ES-I3 (cell line): ENCODE measurements at regions not wholly inside any gene's neighbourhood (a gene's known extent, or its start where the extent isn't known, plus 50 kb on each side); places are given as distances from the start of the nearest gene placed in this dataset.
"Not testable (repeated sequence)": the region's sequence is repeated elsewhere in the genome, so short reads cannot be mapped to it uniquely, and the experiment has no call there.

ENCODE experiments used
- H3K36me3 ChIP-seq: 2 replicates; pipeline ENCODE4 v1.6.1; 2013; ENCODE audit warnings: mild to moderate bottlenecking, low read length, control low read depth, moderate library complexity; ENCODE audit not compliant: insufficient read depth
- H3K4me1 ChIP-seq: 2 replicates; pipeline ENCODE4 v1.6.1; 2013; ENCODE audit warnings: mild to moderate bottlenecking, control low read depth, low read length; ENCODE audit not compliant: insufficient read depth
- H3K9ac ChIP-seq: 2 replicates; pipeline ENCODE4 v1.6.1; 2013; ENCODE audit warnings: low read depth, mild to moderate bottlenecking, low read length, moderate library complexity
- H3K9me3 ChIP-seq: 2 replicates; pipeline ENCODE4 v1.6.1; 2013; ENCODE audit warnings: mild to moderate bottlenecking, low read length, moderate library complexity; ENCODE audit not compliant: control insufficient read depth, insufficient read depth

DNA sequence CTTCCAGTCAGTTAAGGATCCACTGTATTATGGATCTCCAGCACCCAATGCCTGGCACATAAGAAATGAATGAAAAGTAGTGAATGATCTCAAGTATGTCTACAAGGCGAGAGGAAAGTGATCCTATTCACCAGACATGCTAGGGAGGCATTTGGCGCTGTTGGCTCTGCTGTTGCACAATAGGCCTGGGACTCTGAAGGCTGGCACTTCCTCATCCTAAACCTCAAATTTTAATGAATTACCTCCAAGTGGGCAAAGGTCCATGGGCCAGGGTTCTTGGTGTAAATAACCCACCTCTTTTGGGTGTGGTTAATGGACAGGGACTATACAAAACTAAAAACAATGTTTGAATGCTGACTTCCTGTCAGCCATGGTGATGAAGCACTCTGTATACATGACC, 173.4 kb upstream of the PZP start:
- no peaks in the 10 kb centered on the region for H3K9me3 ChIP-seq
- no peaks in the 10 kb centered on the region for H3K36me3 ChIP-seq
- no peak overlapping the region for H3K9ac ChIP-seq
- no peaks in the 10 kb centered on the region for H3K4me1 ChIP-seq

DNA sequence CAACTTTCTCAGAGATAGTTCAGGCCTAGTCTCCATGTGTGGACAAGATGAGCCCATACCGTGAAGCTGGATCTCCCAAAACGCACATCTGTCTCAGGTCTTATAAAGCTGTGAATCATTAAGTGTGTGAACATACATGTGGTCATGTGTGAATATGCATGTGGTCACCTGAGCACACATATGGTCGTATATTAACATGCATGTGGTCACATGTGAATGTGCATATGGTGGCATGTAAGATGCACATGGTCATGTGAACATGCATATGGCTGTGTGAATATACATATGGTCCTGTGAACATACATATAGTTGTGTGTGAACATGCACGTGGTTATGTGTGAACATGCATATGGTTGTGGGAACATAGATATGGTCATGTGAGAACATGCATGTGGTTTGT, 172.5 kb upstream of the PZP start:
- no peaks in the 10 kb centered on the region for H3K9me3 ChIP-seq
- no peaks in the 10 kb centered on the region for H3K4me1 ChIP-seq
- H3K36me3 ChIP-seq = no peaks in the 10 kb centered on the region
- no peak overlapping the region for H3K9ac ChIP-seq

DNA sequence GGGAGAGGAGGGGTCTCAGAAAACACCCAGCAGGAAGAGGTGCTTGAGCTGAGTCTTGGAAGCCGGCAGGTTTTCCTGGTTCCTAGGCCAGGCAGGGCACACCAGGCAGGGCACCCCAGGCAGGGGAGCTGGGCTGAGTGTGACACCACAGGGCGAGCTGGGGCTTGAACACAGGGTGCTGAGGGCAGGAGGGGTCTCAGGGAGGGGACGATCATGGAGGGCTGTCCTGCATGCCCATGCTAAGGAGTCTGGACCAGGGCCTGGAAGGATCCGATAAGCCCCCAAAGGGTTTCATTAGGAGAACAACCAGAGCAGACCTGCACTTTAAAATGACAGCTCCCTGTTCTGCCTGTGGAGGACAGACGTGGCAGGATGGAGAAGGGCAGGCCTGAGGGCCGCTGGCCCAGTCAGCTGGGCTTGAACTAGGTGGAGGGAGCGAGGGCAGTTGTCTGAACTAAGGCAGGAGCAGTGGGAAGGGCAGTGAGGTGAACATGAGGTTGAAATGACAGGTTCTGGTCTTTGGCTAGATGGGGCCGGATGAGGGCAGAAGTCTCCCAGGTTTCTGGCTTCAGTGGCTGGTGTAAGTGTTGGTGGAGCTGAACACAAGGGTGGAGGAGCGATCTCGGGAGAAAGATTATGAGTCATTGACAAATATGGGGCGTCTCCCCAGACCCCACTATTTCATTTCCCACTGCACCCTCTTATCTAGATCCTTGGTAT, 171.0 kb upstream of the PZP start:
- H3K4me1 ChIP-seq = no peaks in the 10 kb centered on the region
- no peaks in the 10 kb centered on the region for H3K36me3 ChIP-seq
- no peak overlapping the region for H3K9ac ChIP-seq
- no peaks in the 10 kb centered on the region for H3K9me3 ChIP-seq

DNA sequence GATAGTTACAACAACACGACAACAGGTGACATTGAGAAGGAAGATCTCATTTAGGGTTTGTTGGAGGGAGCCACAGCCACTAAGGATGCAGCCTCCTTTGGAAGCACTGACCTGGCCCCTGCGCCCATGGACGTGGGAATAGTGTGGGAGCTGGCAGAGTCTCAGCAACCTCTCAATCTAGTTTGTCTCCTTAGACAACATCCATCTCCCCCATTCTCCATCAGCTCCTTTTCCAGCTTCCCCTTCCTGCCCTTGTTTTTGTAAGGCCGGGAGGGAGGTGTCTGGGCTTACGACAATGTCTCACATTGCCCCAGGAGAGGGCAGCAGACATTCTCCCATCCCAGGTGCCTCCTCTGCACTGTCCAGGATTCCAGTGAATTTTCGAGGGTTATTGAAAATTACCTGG, 170.2 kb upstream of the PZP start:
- Histone ChIP-seq H3K9me3 (no peaks in the 10 kb centered on the region), H3K9ac (no peak overlapping the region), H3K4me1 (no peaks in the 10 kb centered on the region), H3K36me3 (no peaks in the 10 kb centered on the region)

DNA sequence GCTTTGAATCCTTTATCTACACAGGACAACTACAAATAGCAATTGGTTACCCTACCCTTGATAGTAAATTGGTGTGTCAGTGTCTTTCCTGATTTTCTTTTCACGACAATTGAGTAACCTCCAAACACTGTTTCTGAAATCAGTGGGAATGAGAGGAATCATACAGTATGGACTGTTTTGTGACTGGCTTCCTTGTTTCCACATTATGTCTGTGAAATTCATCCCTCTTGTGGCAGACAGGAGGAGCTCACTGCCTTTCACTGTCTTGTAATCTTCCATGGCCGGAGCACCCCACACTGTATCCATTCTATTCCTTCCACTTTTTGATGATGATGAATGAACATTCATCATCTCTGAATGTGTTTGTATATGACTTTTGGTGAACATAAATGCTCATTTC, 164.0 kb upstream of the PZP start:
- Histone ChIP-seq H3K36me3 (no peaks in the 10 kb centered on the region), H3K9me3 (no peaks in the 10 kb centered on the region), H3K4me1 (no peaks in the 10 kb centered on the region), H3K9ac (no peak overlapping the region)

DNA sequence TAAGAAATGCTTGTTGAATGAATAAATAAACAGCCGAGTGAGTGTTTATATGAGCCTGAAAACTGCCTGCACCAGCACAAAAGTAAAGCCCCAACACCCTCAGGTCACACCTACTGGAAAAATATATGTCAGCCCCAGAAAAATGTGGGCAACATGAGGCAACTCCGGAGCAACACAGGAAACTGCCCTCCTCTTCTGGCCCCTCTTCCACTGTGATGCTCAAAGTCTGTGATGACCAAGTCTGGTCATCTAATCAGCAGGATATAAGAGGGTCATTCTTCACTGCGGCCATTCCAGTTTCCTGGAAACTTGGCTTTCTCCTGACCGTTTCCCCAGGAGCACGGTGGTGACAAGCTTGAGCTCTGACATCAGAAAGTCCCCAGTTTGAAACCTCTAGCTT, 159.6 kb upstream of the PZP start:
- Histone ChIP-seq H3K36me3 (no peaks in the 10 kb centered on the region), H3K4me1 (peaks cover 19% of the 10 kb centered on the region), H3K9me3 (no peaks in the 10 kb centered on the region), H3K9ac (no peak overlapping the region)

DNA sequence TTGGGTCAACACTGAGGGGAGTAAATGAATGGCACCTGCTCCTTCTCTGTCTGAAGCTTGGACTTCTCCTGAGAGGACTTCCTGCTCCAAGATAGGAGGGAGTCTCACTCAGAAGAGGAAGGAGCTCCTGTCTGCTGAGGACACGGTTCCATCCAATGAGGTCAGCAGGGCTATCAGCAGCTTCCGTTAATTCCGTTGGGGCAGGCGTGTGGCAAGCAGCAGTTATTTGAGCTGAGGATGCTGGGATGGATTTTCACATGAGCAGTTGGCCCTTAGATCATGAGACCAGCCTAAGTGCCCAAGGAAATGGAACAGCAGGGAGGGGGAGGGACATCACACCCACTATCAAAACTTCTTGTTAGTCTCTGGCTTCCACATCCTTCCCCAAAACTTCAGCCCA, 159.0 kb upstream of the PZP start:
- Histone ChIP-seq H3K9ac (no peak overlapping the region), H3K36me3 (no peaks in the 10 kb centered on the region), H3K9me3 (no peaks in the 10 kb centered on the region), H3K4me1 (peaks cover 19% of the 10 kb centered on the region)

DNA sequence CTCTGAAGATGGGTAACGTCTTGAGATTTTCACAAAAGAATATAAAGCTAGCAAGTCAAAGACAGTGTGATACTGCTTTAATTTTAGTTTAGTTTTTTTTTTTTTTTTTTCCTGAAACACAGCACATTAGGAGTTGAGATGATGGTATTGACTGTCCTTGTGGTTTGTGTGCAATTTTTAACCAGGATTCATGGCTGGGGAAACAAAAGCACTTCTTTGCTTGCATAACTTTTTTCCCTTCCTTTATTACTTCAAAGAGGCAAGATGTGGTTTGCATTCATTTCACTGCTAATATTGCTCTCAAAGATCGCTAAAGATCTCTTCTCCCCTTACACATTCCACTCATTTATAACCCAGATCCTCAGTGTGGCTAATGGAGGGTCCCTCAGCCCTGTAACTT, 157.1 kb upstream of the PZP start:
- H3K36me3 ChIP-seq = no peaks in the 10 kb centered on the region
- H3K9me3 ChIP-seq = no peaks in the 10 kb centered on the region
- H3K9ac ChIP-seq = no peak overlapping the region
- H3K4me1 ChIP-seq = peaks cover 19% of the 10 kb centered on the region

DNA sequence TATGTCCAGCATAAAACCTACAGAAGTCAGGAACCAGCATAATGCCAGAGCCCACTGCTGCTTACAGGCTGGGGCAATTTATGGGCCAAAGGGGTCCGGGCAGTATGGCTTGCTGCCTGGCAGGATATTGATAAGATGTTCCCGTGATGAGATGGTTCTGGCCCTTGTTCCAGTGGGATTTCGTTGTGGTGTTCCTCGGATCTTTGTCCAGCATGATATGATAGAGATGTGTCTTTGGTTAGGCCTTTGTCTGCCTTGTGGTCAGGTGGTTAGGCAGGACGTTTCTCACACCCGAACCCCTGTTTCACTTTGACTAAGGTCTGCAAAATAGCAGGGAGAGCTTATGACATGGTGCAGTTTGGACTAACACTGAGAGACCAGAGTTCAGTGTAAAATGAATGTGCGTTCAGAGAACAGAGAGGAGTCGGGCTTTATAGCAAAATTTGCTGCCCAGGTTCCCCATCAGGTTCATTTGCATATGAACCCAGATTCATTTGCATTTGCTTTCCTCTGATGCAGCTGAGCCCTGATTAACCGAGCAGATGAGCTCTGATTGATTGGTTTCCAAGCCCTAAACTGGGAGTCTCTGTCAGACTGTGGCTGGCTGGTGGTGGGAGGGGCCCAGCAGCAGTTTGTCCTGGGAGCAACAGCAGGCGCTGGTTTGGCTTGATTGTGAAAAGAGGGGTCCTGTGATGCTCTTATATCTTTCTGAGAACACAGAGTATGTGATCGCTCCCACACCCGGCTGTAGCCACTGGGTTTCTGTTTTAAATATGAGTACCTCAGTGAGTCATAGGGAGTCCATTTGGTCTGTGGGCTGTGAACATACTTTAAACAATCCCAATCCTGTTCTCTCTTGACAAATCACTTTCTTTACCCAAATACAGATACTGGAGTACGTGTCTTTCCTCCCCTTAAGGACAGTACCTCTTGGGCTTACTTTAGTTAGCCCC, 156.3 kb upstream of the PZP start:
- Histone ChIP-seq H3K9me3 (no peaks in the 10 kb centered on the region), H3K9ac (peak overlapping the region; percentile 29), H3K4me1 (peaks cover 19% of the 10 kb centered on the region), H3K36me3 (no peaks in the 10 kb centered on the region)

DNA sequence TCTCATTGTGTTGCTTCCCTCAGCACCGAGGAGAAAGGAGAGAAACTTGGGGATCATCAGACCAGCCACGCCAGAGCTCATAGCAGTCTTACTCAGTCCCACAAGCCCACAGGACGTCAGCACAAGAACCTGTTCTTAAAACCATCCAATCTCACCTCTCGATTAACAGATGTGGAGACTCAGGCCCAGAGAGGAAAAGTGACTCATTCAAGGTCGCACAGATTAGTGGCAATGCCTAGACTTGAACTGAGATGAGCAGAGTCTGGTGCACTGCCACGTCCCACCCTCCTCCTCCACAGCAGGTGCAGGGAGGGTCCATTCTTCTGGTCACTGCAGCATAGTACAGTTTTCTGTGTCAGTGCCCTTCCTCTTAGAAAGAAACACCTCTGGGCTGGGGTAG, 154.9 kb upstream of the PZP start:
- Histone ChIP-seq H3K9ac (no peak overlapping the region), H3K4me1 (peaks cover 19% of the 10 kb centered on the region), H3K36me3 (no peaks in the 10 kb centered on the region), H3K9me3 (no peaks in the 10 kb centered on the region)

DNA sequence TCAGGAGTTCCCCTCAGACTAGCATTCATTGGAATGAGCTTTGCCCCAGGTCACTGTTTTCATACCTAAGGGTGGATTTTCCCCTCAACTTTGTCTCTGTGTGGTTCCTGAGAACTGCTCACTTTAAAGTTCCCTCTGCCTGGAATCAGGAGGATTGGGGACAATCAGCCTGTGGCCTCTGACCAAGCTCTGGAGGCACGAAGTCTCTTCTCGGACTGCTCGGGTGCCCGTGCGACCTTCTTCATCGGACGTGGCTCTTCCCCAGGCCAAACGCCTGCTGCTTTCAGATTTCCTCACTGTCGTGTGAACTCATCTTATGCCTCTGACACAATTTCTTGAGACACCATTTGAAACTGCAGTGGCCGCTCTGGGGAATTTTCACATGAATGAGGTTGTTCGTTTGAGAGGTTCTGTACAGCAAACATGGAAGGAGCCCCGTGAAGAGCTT, 153.7 kb upstream of the PZP start:
- no peak overlapping the region for H3K9ac ChIP-seq
- peaks cover 19% of the 10 kb centered on the region for H3K4me1 ChIP-seq
- no peaks in the 10 kb centered on the region for H3K9me3 ChIP-seq
- no peaks in the 10 kb centered on the region for H3K36me3 ChIP-seq

DNA sequence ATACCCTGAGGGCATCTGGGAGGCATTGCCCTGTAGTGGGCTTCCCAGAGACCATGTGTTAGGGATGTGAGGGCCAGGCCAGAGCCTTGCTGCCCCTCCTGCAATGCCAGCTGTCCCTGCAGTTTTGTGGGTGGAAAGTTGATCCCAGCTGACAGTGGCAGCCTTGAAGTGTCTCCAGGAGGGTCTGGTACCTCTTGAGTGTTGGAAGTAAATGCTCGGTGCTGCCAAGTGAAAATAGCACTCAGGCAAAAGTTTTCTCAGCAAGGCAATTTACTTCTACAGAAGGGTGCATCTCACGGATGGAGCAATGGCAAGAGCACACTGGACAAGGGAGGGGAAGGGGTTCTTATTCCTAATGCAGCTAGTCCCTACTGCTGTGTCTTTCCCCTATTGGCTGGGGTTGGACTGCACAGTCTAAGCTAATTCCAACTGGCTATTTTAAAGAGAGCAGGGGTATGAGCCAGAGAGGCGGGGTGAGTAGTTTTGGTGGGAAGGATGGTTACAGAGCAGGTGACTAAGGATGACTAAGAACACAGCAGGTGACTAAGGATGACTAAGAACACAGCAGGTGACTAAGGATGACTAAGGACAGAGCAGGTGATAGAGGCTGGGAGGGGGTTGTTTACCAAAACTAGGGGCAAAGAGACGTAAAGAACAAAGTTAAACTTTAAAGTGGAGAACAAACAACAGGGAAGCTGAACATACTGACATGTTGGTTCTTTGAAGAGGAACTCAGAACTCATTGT, 146.0 kb upstream of the PZP start:
- H3K9me3 ChIP-seq, H3K36me3 ChIP-seq, H3K9ac ChIP-seq, H3K4me1 ChIP-seq: not testable (repeated sequence)

DNA sequence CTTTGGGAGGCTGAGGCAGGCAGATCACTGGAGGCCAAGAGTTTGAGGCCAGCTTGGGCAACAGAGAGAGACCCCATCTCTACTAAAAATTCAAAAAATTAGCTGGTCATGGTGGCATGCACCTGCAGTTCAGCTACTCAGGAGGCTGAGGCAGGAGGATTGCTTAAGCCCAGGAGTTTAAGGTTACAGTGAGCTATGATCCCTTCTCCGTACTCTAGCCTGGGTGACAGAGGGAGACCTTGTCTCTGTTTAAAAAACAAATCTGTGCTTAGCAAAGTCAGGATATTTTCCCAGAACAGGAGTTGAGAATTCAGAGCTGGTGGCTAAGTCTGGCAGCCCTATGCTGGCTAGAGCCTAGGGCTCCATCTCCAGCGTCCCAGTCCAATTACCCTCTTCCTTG, 142.9 kb upstream of the PZP start:
- Histone ChIP-seq H3K36me3 (no peaks in the 10 kb centered on the region), H3K4me1 (no peaks in the 10 kb centered on the region), H3K9ac (no peak overlapping the region), H3K9me3 (peaks cover 3% of the 10 kb centered on the region; the same call in 1 of the 2 replicates)
